LNCAP (cell line): ENCODE measurements at regions not wholly inside any gene's neighbourhood (a gene's known extent, or its start where the extent isn't known, plus 50 kb on each side); places are given as distances from the start of the nearest gene placed in this dataset.

Experiments used
- TF ChIP-seq, protein P1 (sequence below): fragments of 450-650 bp; IDR thresholded peaks from 2 replicates; pipeline ENCODE4 v1.5.1; 2017; ENCODE audit warnings: mild to moderate bottlenecking

- TF ChIP-seq, protein P1, sequence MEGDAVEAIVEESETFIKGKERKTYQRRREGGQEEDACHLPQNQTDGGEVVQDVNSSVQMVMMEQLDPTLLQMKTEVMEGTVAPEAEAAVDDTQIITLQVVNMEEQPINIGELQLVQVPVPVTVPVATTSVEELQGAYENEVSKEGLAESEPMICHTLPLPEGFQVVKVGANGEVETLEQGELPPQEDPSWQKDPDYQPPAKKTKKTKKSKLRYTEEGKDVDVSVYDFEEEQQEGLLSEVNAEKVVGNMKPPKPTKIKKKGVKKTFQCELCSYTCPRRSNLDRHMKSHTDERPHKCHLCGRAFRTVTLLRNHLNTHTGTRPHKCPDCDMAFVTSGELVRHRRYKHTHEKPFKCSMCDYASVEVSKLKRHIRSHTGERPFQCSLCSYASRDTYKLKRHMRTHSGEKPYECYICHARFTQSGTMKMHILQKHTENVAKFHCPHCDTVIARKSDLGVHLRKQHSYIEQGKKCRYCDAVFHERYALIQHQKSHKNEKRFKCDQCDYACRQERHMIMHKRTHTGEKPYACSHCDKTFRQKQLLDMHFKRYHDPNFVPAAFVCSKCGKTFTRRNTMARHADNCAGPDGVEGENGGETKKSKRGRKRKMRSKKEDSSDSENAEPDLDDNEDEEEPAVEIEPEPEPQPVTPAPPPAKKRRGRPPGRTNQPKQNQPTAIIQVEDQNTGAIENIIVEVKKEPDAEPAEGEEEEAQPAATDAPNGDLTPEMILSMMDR = peak; percentile 91; the same call in 1 of the 2 replicates
Observed at GRCh38 chr4:57163530-57164459, 53.6 kb upstream of the IGFBP7 start.

DNA sequence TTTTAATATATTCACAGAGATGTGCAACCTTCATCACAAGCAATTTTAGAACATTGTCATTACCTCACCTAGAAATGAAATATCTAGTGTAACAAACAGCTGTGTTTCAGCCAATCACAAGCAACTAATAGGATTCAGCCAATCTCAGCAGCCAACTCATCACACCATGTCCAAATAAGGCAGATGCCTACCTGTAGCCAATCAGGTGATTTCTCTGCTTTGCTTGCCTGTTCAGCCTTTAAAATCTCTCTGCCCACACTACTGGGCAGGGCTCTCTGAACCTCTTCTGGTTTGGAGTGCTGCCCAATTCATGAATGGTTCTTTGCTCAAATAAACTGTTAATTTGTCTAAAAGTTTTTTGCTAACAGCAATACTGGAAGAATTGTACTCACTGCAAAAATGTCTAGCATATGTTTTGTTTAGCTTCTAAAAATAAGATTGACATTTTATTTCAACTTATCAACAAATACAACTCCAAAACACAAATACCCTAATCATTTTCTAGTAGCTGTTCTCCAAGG is 52.4 kb upstream of the IGFBP7 start:
- TF ChIP-seq, protein P1 = no peak
